Islet precursor cell (in vitro differentiated cells): ENCODE measurements at regions not wholly inside any gene's neighbourhood (a gene's known extent, or its start where the extent isn't known, plus 50 kb on each side); places are given as distances from the start of the nearest gene placed in this dataset.

Source experiments
- DNase-seq: peaks from one replicate; pipeline ENCODE4 v3.0.0-alpha.2; 2018

DNA sequence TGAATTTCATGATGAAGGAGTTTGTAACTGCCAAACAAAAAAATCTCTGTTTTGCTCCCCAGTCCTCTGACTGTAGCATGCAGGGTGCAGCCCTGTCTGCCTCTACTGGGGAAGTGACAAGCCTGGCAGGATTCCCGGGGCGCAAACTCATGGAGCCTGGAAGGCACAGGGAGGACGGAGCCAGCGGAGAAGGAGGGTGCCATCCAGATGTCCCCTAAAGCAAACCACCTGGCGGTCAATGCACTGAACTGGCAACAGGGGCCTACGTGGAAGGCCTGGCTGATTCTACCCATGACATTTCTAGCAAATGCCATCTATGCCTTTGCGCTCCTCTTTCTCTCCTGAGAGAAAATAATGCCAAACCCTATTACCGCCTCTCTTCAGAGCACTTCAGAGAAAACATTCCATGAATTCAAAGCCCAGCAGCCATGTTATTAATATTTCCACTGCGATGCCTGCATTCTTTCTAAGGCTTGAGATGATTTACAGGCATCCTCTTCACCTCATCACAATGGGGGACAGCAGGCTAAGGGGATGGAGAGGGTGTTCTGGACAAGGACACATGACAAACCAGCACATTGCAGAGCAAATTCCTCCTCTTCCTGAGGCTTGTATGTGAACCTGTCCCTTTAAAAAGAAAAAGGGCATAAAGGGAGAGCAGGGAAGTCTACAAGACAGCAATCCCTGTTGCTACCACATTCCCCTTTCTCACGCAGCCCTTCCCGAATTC lies 329.3 kb upstream of the NOCT start:
- DNase-seq = no peak

DNA sequence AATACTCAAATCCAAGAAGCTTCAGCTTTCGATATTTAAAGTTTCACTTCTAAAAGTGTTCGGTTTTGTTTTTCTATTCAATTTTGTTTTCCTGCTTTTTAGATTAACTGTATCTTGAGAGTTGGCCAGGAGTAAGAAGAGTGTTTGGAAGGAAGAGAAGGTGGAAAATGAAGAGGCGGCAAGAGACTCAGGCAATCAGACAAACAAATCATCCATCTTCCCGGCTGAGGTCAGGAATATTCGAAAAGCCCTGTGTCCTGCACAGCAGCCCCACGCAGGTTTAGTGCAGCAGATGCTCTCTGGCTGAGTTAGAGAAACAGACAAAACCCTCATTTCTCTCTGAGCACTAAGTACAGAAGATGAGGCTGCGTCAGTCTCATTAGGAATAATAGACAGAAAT lies 330.3 kb upstream of the NOCT start:
- DNase-seq = no peak

DNA sequence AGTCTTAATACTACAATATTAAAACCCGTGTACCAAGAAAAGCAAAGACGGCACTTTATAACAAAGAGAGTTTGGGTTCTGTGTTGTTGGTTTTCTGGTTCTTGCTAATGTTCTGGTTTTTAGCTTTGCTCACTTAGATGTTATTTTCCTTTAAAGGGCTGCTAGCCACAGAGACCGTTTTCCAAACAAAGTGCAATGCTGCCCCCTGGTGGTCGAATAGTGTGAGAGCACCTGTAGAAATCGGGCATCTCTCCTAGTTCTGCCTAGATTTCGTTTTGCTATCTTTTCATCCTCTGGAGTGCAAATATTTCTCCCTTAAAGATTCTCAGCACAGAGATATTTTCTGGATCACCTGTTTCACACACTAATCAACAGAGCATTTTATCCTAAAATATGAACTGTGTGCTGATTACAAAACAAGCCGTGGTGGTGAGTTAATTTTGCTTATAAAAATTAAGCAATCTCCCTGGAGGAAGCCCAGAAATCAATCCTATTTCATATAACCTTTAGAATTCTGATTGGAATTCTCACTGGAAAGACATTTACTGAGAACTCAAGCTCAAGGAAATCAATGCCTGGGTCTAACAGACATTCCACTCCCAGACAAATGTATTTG lies 334.5 kb upstream of the NOCT start:
- DNase-seq = peak; percentile 75

DNA sequence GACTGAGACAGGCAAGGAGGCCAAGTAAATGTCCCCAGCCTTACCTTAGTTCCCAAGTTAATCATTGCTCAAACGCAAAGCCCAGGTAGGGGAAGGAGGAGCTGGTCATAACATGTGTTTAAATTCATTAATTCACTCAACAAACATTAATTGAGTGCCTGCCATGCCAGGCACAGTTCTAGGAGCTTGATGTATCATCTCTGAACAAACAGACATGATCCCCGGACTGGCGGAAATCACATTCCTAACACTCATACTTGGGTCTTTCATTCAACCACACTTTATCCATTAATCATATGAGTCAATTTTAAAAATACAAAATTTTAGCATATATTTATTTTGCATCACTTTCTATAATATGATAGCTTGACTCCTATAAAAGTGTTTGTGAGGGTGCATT lies 335.3 kb upstream of the NOCT start:
- DNase-seq = no peak

DNA sequence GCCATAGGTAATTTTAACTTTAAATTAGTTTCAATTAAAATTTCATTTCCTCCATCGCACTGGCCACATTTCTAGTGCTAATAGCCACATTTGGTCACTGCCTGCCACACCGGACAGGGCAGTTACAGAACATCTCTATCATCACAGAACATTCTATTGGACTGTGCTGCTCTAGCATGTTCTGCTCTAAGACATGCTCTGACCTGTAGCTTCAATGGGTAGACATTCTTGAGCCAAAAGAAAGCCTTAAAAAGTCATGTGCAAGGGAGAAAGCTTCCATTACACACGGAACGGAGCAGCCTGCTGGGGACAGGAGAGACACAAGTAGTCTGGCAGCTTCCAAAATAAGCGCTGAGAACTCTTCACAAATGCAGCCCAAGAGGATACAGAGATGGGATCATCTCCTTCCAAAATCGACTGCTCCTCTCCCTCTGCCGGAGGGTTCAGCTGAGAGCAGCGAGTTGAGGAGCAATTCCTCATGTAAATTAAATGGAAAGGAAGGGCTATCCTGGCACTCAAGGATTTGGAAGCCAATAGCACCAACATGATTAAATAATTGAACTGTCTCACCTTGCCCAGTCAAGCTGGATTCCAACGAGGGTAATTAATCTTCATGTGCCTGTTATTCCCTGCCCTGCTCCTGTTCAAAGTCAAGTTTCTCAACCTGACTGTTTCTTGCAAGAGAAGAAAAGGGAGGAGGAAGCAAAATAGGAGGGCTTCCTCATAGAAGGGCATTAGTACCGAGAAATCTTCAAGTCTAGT lies 336.4 kb upstream of the NOCT start:
- DNase-seq = no peak

DNA sequence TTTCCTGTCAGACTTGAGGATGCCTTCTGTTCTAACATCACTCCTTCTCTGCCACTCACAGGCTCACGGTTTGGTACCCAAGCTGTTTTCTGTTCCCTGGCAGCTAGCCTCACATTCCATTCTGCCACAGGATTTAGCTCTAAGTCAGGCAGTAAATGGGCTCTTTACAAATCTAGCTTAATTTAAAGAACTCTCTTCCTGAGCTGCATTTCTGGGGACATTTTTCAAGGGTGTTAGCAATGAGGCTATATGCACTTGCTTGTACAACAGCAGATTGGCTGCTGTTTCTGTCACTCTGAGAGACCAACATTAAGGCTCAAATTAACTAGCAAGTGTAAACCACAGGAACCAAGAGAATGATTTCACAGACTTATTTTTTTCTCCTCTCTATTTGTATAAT lies 337.8 kb upstream of the NOCT start:
- DNase-seq = no peak

DNA sequence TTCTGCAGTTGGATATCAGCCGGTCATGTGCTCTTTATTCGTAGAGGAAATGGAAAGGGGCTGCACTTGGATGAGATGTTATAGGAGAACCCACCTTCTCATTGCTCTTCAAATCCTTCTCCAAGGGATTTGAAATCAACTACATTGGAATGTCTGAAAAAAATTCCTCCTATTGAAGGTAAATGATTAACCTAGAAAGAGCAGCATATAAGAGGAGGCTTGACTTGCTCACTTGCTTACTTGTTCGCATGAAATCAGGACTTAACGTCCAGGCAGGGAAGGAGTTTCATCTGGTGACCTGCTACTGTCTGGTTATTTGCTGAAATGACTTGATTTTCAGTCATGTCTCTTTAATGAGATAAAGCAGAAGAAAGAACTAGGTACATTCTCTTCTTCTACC lies 338.4 kb upstream of the NOCT start:
- DNase-seq = no peak

DNA sequence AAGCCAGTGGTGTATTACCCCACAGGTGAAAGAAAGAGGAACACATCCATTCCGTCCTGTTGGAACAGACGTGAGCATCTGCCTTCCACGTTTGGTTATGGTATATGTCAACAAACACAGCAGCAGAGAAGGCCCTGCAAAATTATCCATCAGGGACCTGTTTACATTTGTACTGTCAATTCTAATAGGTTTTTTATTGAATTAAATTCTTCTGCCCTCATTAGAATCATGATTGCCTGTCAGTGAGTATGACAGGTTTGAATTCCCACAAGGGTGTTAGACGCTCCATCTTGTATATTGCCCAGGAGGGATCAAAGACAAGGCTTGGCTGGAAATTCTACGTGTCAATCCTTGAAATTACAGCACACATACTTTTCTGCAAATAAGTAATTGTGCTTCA lies 339.9 kb upstream of the NOCT start:
- DNase-seq = no peak

DNA sequence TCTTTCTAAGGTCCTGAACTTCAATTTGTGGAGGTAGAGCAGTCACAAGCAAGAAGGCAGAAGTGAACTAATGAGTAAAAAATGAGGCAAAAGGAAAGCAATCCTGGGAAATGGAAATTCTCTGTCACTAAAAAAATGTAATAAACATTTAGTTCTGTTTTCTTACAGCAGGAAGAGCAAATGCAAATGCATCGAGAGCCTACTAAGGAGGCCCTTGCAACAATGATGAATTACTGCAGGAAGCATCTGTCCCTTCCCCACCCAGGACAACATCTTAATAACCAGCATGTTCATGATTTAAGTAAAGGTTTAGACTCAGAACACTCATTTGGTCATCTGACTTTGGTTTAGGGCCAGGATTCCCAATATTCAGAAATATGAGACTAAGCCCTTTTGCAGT lies 341.4 kb upstream of the NOCT start:
- no peak for DNase-seq

DNA sequence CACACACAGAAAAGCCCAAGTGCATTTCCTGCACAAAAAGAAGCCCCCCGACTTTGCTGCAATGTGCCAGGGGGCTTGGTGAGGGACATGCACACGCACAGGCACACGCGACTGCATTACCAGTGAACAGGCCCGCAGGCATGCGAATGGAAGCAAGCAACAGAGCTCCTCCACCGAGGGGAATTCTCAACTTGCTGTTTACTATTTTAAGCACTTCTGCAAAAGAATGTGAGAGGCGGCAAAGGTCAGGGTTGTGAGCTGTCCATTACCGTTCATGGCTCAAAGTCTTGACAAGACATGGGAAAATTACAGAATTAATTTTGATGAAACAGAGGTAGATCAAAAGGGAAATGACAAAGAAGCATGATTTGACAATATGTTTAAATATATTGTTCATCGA lies 342.5 kb upstream of the NOCT start:
- DNase-seq = peak; percentile 62

DNA sequence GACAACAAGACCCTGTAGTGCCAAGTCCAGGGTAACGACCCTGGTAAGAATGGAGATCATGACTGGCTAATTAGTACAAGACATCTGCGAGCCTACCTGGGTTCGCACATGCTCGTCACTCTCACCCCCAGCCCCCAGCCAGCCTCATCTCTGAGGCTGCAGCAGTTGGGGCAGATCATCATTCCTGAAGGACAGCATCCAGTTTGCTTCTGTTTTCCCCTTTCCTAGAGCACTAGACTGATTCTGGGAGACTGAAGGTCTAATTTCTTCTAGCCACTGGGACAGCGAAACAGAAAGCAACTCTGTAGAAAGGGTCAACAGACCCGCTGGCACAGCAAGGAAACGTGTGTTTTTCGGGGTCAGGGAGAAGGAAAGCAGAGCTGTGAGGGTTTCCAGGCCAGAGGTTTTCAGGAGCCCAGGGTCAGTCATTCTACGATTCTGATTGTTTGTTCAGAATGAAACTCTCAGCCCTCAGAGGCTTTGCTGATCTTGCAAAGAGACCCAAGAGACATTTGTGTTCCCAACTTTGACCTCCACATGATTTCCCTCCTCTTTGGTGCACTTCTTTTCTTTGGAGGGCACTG lies 343.1 kb upstream of the NOCT start:
- no peak for DNase-seq

DNA sequence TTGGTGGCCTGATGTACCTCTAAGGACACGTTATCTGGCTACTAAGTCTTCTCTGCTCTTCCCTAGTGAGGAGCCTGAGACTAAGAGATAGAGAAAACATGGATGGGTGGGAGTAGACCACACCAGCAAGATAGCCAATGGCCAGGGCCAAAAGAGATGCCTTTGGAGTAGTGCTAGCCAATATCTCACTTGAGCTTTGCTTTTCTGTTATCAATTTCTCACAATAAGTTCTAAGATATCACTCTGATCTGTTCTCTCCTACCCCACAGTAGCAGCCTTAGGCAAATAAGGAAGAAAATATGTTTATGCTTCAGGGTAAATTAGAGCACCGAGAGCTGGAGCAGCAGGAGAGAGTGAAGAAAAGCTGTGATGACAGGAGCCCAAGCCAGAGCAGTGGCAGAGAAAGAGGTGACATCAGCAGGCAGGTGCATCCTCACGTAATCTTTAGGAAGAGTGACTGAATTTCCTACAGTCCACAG lies 343.9 kb upstream of the NOCT start:
- DNase-seq = no peak

DNA sequence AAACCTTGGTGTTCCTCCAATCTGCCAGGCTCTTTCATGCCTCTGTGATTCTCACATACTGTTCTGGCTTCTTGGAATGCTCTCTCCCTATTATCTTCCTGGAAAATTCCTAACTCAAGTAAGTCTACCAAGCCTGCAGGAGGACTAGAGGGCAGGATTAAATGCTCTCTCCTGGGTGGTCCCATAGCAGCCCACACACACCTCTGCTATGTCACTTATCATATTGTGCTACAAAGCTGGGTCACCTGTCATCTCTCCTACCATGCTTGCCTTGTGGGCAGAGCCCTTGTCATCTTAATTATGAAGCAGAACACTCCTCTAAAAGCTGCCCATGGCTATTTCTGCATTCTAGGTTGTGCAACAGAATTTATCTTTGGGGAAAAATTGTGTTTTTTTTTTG lies 344.5 kb upstream of the NOCT start:
- DNase-seq = no peak

DNA sequence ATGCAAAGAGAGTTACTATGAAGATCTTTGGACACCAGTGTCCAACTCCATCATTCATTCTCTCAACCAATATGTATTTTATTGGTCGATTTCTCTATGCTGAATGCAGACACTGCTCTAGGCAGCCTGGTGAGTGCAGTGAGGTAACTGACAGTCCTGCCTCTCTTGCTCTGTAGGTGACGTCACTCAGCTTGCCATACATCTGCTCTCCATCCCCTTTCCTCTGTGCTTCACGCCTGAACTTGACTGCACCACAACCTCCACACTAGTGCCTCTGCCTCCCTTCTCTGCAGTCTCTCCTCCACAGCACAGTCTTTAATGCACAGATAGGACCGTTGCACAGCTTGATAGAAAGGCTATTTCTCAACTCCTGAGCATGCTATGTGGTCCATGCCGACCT lies 344.9 kb upstream of the NOCT start:
- DNase-seq = no peak

DNA sequence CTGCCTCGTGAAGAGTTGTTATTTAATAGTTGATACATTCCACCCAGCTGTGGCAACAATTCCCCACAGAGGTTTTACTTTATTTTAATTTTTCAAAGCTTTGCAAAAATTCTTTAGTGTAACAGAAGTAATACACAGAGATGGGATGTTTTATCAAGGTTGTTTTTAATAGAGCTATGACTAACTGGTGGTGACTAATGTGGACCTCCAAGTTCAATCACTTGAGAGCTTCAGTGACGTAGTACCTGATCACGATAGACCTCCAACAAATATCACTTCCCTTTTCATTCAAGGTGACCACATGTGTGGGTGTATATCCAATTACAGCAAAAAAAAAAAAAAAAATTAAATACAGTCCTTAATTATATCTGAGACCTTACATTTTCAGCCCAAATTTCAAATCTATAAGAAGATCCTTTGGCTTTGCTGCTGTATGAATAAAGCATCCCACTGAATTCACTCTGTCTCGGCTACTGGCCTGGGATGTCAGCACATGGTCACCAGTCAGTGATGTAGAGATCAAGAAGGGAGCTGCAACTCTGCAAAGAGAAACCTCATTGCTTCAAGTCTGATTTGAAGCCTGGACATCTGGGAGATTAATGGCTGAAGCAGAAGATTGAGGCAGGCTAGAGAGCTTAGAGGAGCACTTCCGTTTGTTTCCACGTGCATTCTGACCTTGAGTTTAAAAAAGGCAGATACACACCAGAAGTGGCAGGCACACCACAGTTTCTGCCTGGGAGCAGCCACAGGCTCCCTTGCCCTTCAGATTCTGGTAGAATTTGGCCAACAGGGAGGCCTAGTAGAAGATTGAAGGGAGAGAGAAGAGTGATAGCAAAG lies 345.9 kb upstream of the NOCT start:
- DNase-seq = no peak

DNA sequence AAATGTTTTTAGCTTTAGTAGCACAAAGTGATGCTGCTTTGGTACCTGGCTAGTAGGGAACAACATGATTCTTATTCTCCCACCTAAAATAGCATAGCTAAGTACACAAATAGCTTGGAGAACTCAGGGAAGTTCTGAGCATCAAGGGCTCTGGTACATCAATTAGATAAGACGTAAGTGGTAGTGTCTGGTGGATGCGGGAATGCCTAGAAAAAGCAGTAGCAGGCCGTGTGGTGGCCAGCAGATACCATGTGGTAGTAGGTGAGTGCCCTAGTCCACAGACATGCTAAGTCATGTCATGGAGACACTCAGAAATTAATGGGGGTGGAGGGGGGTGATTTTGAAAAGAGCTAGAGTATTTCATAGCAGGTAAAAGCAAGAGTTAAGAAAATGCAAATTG lies 347.3 kb upstream of the NOCT start:
- DNase-seq = no peak

DNA sequence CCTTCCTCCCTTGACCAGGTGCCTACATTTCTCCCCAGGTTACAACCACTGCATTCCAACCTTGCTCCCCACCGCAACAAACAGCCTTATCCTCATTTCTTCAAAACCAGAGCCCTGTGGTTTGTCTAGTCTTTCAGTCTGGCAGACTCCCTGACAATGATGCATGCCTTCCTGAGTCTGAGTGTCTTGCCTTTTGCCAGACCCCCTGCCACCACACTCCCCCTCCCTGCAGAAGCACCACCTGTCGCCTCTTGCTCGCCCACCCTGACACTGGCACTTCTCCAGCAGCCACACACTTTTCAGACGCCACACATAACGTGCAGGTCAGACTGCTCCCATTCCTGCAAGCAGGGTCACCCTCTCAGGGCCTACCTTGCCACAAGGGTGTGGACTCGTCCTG lies 349.2 kb upstream of the NOCT start:
- peak; percentile 84 for DNase-seq

DNA sequence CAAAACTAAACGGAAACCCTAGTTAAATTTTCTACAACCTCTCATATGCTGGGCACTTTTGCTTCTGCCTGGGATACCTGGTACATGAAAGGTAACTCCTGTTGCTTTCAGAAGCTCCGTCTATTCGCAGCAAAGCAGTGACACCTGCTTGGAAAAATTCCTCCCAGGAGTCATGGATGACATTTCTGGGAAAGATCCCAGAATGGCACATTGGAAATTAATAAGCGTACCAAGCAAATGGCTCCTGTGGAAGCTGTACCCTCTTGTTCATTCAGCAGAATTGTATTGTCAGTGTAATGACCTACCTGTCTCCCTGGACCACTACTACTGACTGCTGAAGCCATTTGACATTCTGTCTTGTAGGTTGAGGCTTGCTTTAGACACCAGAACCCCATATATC lies 349.7 kb upstream of the NOCT start:
- DNase-seq = no peak

DNA sequence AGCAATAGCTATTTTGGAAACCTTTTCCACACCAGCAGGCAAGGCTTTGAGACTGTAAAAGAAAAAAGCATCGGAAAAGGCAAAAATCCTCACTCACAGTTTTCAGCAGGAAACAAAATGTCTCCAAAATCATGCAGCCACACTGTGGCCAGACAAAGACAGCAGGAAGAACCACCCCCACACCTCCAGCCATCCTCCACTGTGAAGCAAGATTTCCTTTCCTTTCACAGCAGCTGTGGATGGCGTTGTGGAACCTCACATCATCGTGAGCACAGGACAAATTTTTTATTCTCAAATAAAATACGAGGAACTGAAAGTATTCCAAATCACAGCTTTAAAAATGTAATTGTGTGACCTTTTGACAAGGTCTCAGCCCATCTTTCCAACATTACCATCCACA lies 351.7 kb upstream of the NOCT start:
- DNase-seq = no peak

DNA sequence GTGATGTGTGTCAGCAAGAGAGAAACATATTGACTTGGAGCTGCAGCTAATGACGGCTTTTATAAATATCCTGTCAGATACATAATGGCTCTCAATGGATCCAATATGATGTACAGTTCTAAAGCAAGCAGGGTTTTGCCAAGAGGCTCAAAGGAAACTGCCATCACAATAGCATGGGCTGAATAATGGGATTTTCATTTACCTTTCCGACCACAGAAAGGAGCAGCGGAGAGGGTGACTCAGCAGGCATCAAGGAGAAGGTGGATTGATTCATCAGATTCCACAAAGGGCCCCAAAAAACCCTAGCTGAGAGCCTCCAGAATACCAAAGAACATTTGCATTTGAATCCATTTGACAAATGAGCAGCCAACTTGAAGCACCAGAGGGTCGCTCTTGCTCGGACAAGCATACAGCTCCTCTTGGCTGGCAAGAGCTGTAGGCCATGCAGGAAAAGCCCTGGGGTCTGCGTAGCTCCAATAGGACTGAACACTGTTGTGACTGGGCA lies 355.7 kb upstream of the NOCT start:
- peak; percentile 61 for DNase-seq

DNA sequence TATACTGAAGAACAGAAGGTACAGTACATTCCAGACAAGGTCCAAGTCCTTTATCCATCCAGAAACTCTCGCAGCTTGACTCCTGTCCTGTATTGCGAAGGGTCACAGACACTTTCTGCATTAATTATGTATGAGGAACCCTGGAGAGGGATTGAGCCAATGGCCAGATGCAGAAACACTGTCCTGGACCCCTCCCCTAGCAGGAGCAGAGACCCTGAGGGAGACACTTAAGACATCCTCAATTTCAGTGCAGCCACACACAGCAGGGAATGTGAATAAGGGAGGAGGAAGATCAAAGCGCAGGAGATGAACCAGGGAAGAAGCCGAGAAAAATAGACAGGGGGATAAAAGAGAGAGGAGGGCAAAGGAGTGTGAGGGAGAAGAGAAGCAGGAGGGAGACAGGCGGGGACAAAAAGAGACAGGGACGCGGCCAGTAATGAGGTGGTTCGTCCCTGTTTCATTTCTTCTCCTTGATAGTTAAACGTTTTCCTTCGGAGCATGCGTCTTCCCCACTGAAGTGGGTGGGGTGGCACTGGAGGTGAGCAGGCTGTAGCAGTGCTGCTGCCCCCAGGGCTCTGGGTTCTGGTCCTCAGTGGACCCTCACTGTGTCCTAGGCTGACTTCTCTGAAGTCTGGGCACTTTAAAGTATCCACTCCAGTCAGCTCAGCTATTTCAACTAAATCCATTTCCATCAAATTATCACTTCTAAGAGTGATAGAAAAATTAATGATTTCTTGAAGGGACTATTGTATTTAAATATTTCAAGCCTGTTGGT lies 356.4 kb upstream of the NOCT start:
- DNase-seq = no peak

DNA sequence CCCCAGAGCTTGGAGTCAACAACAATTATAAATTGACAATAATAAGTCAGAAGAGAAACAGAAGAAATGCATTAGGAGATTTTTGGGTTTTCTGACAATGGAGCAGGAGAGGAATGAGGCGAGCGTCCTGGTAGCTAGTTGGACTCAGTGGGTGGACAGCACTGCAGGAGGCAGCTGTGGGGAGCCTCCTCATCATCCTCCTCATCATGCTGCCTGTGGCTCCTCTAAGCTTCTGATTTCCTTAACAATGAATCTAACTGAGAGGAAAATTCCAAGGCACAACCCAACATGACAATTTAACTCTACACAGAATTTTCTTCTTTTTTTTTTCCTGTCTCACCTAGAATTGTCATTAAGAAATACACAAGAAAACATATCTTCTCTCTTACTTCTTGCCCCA lies 357.1 kb upstream of the NOCT start:
- DNase-seq = no peak
